Activated CD4-positive, alpha-beta memory T cell treated with anti-CD3 and anti-CD28 coated beads for 36 hours (primary cell): ENCODE measurements at regions not wholly inside any gene's neighbourhood (a gene's known extent, or its start where the extent isn't known, plus 50 kb on each side); places are given as distances from the start of the nearest gene placed in this dataset.
A peak's percentile ranks its signal among the peaks of the same experiment; 100 is the strongest.

ENCODE experiments used
- CTCF ChIA-PET: fragments of 350-600 bp; sonication (Branson Sonifier 250); formaldehyde crosslinking; loops from one replicate; lab custom pipeline; 2021; ENCODE audit warnings: antibody characterized with exemption, inconsistent platforms; lab: Charles Lee
- POLR2A ChIA-PET: fragments of 350-600 bp; sonication (Branson Sonifier 250); formaldehyde crosslinking; loops from one replicate; lab custom pipeline; 2021; ENCODE audit warnings: antibody characterized with exemption; lab: Charles Lee
- DNase-seq: peaks from one replicate; pipeline ENCODE4 v3.0.0-alpha.2; 2020
- H3K27ac Mint-ChIP-seq: one replicate; pipeline ENCODE4 v1.8.0; 2021; ENCODE audit warnings: mixed read lengths
- H3K27me3 Mint-ChIP-seq: one replicate; pipeline ENCODE4 v1.8.0; 2021; ENCODE audit warnings: mixed read lengths
- H3K36me3 Mint-ChIP-seq: one replicate; pipeline ENCODE4 v1.8.0; 2021; ENCODE audit warnings: mixed read lengths
- H3K4me1 Mint-ChIP-seq: one replicate; pipeline ENCODE4 v1.8.0; 2021; ENCODE audit warnings: low read depth, mixed read lengths
- H3K4me3 Mint-ChIP-seq: one replicate; pipeline ENCODE4 v1.8.0; 2021; ENCODE audit warnings: mild to moderate bottlenecking, mixed read lengths
- H3K9me3 Mint-ChIP-seq: one replicate; pipeline ENCODE4 v1.8.0; 2021; ENCODE audit warnings: mixed read lengths
- intact Hi-C: fragments of 100-400 bp; cut with micrococcal nuclease; formaldehyde crosslinking; loops from one replicate; pipeline ENCODE4 v1.15.1; 2023

DNA sequence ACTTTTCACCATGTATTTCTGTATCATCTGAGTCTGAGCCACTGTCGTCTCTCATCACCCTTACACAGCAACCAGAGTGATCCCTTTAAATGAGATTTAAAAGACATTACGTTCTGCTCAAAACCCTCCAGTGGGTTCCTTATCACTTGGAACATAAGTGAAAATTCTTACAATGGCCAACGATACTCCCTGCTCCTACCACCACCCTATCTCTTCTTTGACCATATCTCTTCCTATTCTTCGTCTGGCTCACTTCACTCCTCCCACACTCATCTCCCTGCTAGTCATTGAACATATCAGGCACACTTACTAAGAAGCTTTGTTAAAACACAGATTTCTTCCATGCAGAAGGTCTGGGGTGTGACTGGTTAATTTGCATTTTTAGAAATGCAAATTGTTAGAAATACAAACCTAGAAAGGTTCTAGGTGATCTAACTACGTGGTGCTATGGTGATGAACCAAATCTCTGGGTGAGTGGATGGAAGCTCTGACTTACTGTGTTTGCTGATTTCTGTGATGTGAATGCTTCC is 166.6 kb upstream of the CD180 start:
- Mint-ChIP-seq H3K9me3 (no peaks in the 10 kb centered on the region), H3K27me3 (peaks cover 3% of the 10 kb centered on the region), H3K27ac (no peak overlapping the region), H3K36me3 (no peaks in the 10 kb centered on the region), H3K4me3 (no peak overlapping the region), H3K4me1 (peaks cover 9% of the 10 kb centered on the region)
- ChIA-PET CTCF (no interaction called here), POLR2A (no interaction called here)
- DNase-seq: no peak
- intact Hi-C loops: no loop called here

- no peaks in the 10 kb centered on the region for H3K36me3 Mint-ChIP-seq
- intact Hi-C loops: no loop called here
- ChIA-PET CTCF (no interaction called here), POLR2A (no interaction called here)
- no peaks in the 10 kb centered on the region for H3K9me3 Mint-ChIP-seq
- H3K27me3 Mint-ChIP-seq: peaks cover 3% of the 10 kb centered on the region
- peaks cover 9% of the 10 kb centered on the region for H3K4me1 Mint-ChIP-seq
- no peak overlapping the region for H3K4me3 Mint-ChIP-seq
- H3K27ac Mint-ChIP-seq: no peak overlapping the region
- DNase-seq: no peak
Observed at GRCh38 chr5:67361932-67362729, 165.5 kb upstream of the CD180 start.

- H3K27ac Mint-ChIP-seq: no peak overlapping the region
- CTCF ChIA-PET: no interaction called here
- no peaks in the 10 kb centered on the region for H3K36me3 Mint-ChIP-seq
- H3K4me3 Mint-ChIP-seq: no peak overlapping the region
- POLR2A ChIA-PET: no interaction called here
- no peaks in the 10 kb centered on the region for H3K9me3 Mint-ChIP-seq
- intact Hi-C loops: no loop called here
- peaks cover 5% of the 10 kb centered on the region for H3K27me3 Mint-ChIP-seq
- H3K4me1 Mint-ChIP-seq: peaks cover 9% of the 10 kb centered on the region
- no peak for DNase-seq
Observed at GRCh38 chr5:67360047-67360446, 163.4 kb upstream of the CD180 start.

GRCh38 chr5:67358186-67358585 is 161.6 kb upstream of the CD180 start:
- intact Hi-C loops: no loop called here

GRCh38 chr5:67355120-67355713 is 158.6 kb upstream of the CD180 start:
- ChIA-PET POLR2A (no interaction called here), CTCF (no interaction called here)

More at GRCh38 chr5:67358186-67358585, 161.6 kb upstream of the CD180 start:
- Mint-ChIP-seq H3K9me3 (no peaks in the 10 kb centered on the region), H3K27me3 (peaks cover 4% of the 10 kb centered on the region), H3K4me1 (peaks cover 9% of the 10 kb centered on the region), H3K27ac (no peak overlapping the region), H3K4me3 (no peak overlapping the region), H3K36me3 (no peaks in the 10 kb centered on the region)
- CTCF ChIA-PET: no interaction called here
- POLR2A ChIA-PET: no interaction called here
- DNase-seq: no peak

GRCh38 chr5:67353500-67354450 is 157.2 kb upstream of the CD180 start:
- no peak for DNase-seq
- H3K4me3 Mint-ChIP-seq: no peak overlapping the region
- H3K4me1 Mint-ChIP-seq: peaks cover 18% of the 10 kb centered on the region
- no peaks in the 10 kb centered on the region for H3K36me3 Mint-ChIP-seq
- no peak overlapping the region for H3K27ac Mint-ChIP-seq
- intact Hi-C loops: no loop called here
- ChIA-PET CTCF (interaction anchor here (0.9 kb wide), 1 partner anchor 107 kb away, joined by 3 read pairs; no protein-coding TSS in a partner anchor), POLR2A (no interaction called here)
- H3K9me3 Mint-ChIP-seq: no peaks in the 10 kb centered on the region
- H3K27me3 Mint-ChIP-seq: peaks cover 4% of the 10 kb centered on the region

More at GRCh38 chr5:67355120-67355713, 158.6 kb upstream of the CD180 start:
- Mint-ChIP-seq H3K27ac (no peak overlapping the region), H3K9me3 (no peaks in the 10 kb centered on the region), H3K4me3 (no peak overlapping the region), H3K4me1 (peaks cover 19% of the 10 kb centered on the region), H3K27me3 (peaks cover 4% of the 10 kb centered on the region), H3K36me3 (no peaks in the 10 kb centered on the region)
- no peak for DNase-seq
- intact Hi-C loops: no loop called here

DNA sequence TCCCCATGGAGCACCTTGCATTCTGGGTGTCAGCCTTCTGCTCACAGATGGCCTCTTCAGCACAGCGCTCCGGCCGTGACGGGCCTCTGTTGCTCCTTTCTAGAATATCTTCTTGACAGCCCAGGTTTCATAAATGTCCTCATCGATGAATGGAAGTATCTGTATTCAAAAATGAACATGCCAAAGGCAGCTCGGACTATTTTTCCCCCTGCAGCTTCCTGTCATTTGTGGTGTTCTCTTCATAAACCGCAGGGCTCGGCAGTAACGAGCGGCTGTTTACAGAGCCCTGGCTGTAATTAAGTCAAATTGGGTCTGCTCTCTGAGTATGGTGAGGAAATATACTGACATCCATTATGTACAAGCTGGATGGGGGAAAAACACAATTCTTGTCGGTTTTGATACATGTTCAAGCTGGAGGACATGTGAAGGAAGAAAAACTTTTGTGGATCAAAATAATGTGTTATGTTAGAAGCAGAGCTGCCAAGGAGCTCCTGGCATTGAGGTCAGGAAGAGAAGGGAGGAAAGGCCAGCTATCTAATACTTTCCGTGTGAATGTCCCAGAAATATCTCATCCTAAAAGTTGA is 154.1 kb upstream of the CD180 start:
- CTCF ChIA-PET: interaction anchor here (1.8 kb wide), 1 partner anchor 104 kb away, joined by 6 read pairs; no protein-coding TSS in a partner anchor
- H3K9me3 Mint-ChIP-seq: no peaks in the 10 kb centered on the region
- peaks cover 4% of the 10 kb centered on the region for H3K27me3 Mint-ChIP-seq
- intact Hi-C loops: no loop called here
- peaks cover 18% of the 10 kb centered on the region for H3K4me1 Mint-ChIP-seq
- POLR2A ChIA-PET: no interaction called here
- no peaks in the 10 kb centered on the region for H3K36me3 Mint-ChIP-seq
- no peak overlapping the region for H3K27ac Mint-ChIP-seq
- DNase-seq: peak; percentile 15
- peak overlapping the region; percentile 38 for H3K4me3 Mint-ChIP-seq

- no peaks in the 10 kb centered on the region for H3K9me3 Mint-ChIP-seq
- no peak overlapping the region for H3K27ac Mint-ChIP-seq
- no peaks in the 10 kb centered on the region for H3K36me3 Mint-ChIP-seq
- DNase-seq: no peak
- peaks cover 18% of the 10 kb centered on the region for H3K4me1 Mint-ChIP-seq
- ChIA-PET CTCF (no interaction called here), POLR2A (no interaction called here)
- H3K27me3 Mint-ChIP-seq: peaks cover 2% of the 10 kb centered on the region
- peak overlapping the region; percentile 38 for H3K4me3 Mint-ChIP-seq
- intact Hi-C loops: no loop called here
Observed at GRCh38 chr5:67350185-67350584, 153.6 kb upstream of the CD180 start.

- ChIA-PET POLR2A (no interaction called here), CTCF (no interaction called here)
- Mint-ChIP-seq H3K9me3 (peaks cover 6% of the 10 kb centered on the region), H3K27me3 (peaks cover 2% of the 10 kb centered on the region), H3K36me3 (no peaks in the 10 kb centered on the region), H3K4me3 (no peak overlapping the region), H3K4me1 (peaks cover 18% of the 10 kb centered on the region), H3K27ac (no peak overlapping the region)
- no peak for DNase-seq
- intact Hi-C loops: no loop called here
Observed at GRCh38 chr5:67347821-67348220, 151.2 kb upstream of the CD180 start.

DNA sequence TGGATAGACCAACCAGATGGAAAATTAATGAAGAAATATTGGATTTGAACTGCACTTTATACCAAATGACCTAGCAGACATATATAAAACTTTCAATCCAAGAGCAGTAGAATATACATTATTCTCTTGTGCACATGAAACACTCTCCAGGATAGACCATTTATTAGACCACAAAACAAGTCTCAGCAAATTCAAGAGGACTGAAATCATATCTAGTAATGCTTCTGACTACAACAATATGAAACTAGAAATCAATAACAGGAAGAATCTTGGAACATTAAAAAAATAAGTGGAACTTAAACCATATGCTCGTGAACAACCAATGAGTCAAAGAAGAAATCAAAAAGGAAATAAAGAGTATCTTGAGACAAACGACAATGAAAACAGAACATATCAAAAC is 150.0 kb upstream of the CD180 start:
- intact Hi-C loops: no loop called here
- H3K27ac Mint-ChIP-seq: no peak overlapping the region
- H3K9me3 Mint-ChIP-seq: peaks cover 6% of the 10 kb centered on the region
- no peak for DNase-seq
- POLR2A ChIA-PET: no interaction called here
- H3K27me3 Mint-ChIP-seq: peaks cover 2% of the 10 kb centered on the region
- no peaks in the 10 kb centered on the region for H3K36me3 Mint-ChIP-seq
- no peak overlapping the region for H3K4me3 Mint-ChIP-seq
- CTCF ChIA-PET: no interaction called here
- peaks cover 18% of the 10 kb centered on the region for H3K4me1 Mint-ChIP-seq

GRCh38 chr5:67344870-67345269 is 148.3 kb upstream of the CD180 start:
- CTCF ChIA-PET: no interaction called here

More at GRCh38 chr5:67344870-67345269, 148.3 kb upstream of the CD180 start:
- DNase-seq: no peak
- H3K36me3 Mint-ChIP-seq: no peaks in the 10 kb centered on the region
- peaks cover 6% of the 10 kb centered on the region for H3K9me3 Mint-ChIP-seq
- H3K27ac Mint-ChIP-seq: no peak overlapping the region
- POLR2A ChIA-PET: no interaction called here
- H3K27me3 Mint-ChIP-seq: peaks cover 9% of the 10 kb centered on the region
- intact Hi-C loops: no loop called here
- H3K4me3 Mint-ChIP-seq: no peak overlapping the region
- H3K4me1 Mint-ChIP-seq: peaks cover under 1% of the 10 kb centered on the region
